NOMO-1 (cell line): ENCODE measurements at regions not wholly inside any gene's neighbourhood (a gene's known extent, or its start where the extent isn't known, plus 50 kb on each side); places are given as distances from the start of the nearest gene placed in this dataset.

Experiments
- DNase-seq, 2 experiments: peaks; one replicate each; lab custom pipeline; 2025; ENCODE audit not compliant: unreplicated experiment in 2 of 2; lab: John Stamatoyannopoulos, UW

DNA sequence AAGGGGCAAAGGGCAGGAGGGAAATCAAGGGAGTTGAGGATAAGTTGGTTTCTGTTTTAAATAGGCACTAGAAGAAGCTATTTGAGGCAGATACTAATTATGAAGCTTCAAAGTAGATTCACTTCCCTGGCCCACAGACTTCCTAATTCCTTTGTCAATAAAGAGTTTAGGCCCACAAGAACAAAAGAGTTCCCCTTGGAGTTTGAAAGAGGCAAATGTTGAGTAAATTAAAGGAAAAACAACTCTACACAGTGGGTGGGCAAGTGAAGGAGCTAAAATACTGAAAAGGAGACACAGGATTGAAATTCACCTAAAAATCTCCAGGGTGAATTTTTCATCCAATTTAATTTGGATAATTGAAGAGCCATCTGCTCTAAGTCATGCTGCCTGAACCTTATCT lies 411.7 kb upstream of the RORA start:
- DNase-seq = no peak

DNA sequence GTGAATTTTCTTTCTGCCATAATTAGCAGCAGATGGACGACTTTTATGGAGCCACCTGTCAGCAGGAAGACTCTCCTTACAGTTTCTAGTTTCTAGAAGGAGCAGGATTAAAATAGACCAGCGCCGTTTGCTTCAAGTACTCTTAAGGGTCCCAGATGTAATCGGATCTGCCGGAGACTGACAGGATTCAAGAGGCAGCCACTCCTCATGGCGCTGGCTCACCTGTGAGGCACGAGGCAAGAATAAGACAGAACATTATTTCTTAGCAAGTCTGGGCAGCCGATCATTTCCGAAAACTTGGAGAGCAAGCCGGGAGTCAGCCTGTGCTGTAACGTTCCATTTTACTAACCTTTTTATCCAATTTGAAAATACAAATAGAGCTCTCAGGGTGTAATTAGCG lies 410.4 kb upstream of the RORA start:
- no peak for DNase-seq

GRCh38 chr15:61634837-61635236 lies 405.7 kb upstream of the RORA start:
- DNase-seq = no peak

GRCh38 chr15:61633951-61634350 lies 404.8 kb upstream of the RORA start:
- no peak for DNase-seq

GRCh38 chr15:61629269-61629668 lies 400.2 kb upstream of the RORA start:
- DNase-seq = no peak

DNA sequence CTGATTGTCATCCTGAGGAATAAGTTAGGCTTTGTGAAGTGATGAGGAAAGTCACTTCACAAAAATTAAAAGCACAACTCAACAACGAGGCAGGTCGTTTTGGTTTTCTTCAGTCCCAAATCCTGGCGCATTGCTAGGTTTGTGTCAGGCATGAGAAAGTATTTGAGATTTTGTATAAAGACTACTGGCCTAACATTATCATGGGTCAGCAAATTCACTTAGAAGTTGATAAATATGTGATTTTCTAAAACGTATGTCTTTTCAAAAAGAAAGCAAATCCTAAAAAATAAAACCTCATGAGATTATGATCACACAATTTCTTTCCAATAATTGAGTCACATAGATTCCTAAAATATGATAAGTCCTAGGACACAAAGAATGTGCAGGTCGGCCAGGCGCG lies 395.8 kb upstream of the RORA start:
- no peak for DNase-seq

DNA sequence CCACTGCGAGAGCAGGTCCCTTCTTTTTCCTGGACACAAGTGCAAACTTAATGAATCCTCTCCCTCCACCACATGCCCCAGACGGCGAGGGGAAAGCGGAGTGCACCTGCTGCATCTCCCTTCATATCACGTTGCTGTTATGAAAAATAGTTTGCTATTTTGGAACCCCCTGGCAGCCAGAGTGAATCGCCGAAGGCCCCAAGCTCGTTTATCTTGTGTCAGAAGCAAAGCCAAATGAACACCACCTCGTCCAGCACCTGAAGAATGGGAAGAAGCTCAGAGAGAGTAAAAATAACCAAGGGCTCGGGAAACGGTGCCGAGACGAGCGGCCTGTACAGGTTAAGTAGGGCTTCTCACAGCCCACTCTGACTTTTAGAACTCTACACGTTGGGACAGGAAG lies 394.6 kb upstream of the RORA start:
- no peak for DNase-seq

GRCh38 chr15:61621865-61622264 lies 392.8 kb upstream of the RORA start:
- DNase-seq = no peak

DNA sequence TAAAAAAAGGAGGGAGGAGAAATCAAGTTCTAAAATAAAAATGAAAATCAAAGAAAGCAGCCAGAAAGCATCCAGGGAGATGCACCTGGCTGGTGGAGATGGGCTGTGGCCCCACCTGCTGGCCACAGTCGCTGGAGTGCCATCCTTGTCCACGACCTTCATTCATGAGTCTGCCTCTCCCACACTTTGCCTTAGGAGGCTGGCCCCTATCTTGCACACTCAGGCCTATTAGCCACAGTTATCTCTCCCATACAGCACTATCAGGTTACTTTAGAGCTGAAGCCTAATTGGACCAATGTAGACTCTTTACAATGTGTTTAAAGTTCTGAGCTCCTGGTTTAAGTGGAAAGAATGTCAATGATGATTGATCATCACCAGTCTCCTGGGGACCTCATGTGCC lies 392.0 kb upstream of the RORA start:
- DNase-seq = no peak

GRCh38 chr15:61620151-61620550 lies 391.0 kb upstream of the RORA start:
- DNase-seq = no peak

GRCh38 chr15:61613729-61614128 lies 384.6 kb upstream of the RORA start:
- no peak for DNase-seq

DNA sequence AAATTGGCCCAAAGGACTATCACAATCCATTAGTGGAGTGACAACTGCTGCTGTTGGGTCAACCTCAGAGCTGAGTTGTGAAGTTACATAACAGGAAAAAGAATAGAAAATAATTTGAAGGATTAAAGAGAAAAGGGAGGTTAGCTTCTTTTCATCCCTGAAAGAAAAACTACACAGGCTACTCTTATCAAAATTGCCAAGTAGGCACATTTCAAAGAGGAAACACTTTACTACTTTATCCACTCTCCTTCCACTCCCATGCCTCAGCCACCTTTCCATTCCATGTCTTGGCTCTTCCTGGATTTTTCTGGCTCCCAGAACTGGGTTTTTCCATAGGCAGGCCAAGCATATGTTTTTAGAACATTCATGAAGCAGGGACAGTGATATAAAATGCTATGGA lies 384.0 kb upstream of the RORA start:
- DNase-seq = no peak

DNA sequence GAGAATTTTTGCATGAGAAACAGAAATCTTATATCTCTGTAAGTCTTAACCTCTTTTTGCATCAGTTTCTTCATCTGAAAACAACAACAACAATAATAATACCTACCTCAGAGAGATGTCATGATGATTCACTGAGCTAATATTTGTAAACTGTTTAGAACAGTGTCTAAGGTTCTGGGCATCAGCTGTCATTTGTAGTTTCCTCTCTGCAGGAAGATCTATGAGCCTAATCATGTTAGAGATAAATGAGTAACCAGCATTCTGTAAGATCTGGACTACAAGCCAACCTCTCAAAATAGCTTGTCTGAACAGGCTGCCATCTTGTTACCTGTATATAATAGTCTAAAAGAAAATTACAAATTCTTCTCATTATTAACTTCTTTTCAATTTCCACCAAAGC lies 383.0 kb upstream of the RORA start:
- no peak for DNase-seq

DNA sequence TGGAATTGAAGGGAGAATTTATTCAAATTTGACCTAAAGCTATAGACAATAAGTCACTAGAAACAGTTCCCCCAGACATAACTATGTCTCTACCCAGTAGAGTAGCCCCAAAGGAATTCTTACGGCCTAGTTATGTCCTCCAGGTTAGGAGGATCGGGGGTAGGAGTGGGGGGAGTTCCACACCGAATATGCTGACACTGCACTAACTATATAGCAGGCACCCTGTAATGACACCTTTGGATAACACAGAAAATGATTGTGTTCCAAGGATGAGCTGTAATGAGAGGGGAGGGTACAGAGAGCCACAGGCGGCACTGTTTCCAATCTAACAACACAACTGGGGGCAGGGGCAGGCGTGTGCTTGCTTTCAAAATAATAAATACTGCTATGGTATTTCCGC lies 376.2 kb upstream of the RORA start:
- DNase-seq = no peak

DNA sequence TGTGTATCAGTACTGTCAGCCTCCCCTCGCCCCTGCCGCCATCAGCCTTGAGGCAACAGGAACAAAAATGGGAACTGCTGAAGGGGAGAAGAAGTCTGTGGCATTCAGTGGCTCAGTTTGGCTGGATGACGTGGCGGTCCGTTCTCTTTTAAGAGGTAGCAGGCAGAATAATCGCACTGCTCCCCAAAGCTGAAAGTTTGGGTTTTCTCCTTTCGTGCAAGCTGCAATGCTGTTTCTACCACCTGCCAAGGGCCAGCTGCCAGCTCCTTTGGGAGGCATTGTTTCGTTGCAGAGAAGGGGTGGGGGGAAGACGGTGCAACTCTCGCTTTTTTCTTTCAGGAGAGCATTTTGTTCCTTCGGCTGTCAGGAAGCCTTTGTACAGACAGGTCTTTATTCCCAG lies 369.6 kb upstream of the RORA start:
- DNase-seq = no peak

GRCh38 chr15:61584410-61584809 lies 355.3 kb upstream of the RORA start:
- no peak for DNase-seq

GRCh38 chr15:61582092-61582491 lies 353.0 kb upstream of the RORA start:
- DNase-seq = no peak

- no peak for DNase-seq
These were observed 346.5 kb upstream of the RORA start for GRCh38 chr15:61575597-61575996.

DNA sequence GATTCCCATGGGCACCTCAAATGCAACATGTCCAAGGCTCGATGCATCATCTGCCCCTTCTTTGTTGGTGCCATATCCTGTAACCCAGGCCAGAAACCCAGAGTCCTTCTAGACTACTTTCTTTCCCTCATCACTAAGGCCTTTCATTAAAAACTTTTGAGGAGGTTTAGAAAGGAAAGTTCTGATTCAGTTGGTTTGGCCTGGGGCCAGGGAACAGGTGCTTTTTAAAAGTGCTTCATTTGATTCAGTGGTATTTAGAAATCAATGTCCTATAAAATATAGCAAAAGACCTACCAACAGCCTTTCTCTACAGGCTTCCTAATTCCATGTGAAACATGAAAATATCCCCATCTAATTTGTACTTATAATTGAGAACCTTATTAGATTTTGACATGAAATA lies 341.9 kb upstream of the RORA start:
- DNase-seq = no peak

- DNase-seq = no peak
These were observed 335.7 kb upstream of the RORA start for GRCh38 chr15:61564785-61565184.

- no peak for DNase-seq
These were observed 329.4 kb upstream of the RORA start for GRCh38 chr15:61558172-61559136.

DNA sequence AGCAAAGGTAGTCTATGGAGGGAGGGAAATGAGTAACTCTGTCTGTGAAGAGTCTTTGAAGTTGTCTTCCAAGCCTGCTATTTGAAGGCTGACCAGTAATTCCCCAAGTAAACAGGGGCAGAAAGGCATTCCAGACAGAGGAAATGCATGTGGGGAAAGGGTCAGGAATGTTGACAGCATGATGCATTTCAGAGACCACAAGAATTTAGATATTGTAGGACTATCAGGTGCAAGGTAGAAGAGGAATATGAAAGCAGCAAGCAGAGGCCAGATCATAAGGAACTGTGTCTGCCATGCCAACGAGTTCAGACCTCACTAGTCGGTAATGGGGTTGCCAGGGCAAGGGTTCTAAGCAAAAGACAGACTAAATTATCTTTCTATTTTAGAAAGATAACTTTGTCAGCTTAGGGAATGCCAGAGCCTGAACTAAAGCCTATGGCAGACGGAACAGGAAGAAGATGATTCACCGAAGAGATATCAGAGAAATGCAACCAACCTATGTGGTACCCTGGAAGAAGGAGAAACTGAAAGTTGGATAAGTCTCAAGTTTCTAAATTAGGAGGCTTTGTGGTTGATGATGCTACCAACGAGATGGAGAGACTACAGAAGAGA lies 327.0 kb upstream of the RORA start:
- no peak for DNase-seq
